ENCODE measurements at regions not wholly inside any gene's neighbourhood (a gene's known extent, or its start where the extent isn't known, plus 50 kb on each side); places are given as distances from the start of the nearest gene placed in this dataset.

GRCh38 chr20:48156521-48156920 is 371.2 kb upstream of the SULF2 start:
- TF ChIP-seq PKNOX1 (IDR thresholded peaks at IDR 0.05), result no peak
- no peak for DNase-seq (ENCODE audit: extremely low spot score)
- ChIA-PET CTCF (no interaction called here), POLR2A (no interaction called here)

GRCh38 chr20:48155268-48155667 is 370.0 kb upstream of the SULF2 start:
- POLR2A ChIA-PET, result no interaction called here
- CTCF ChIA-PET, result no interaction called here
- TF ChIP-seq L3MBTL2 (conservative IDR thresholded peaks at IDR 0.05) (no peak), TARDBP (IDR thresholded peaks at IDR 0.05) (no peak), SP1 (IDR thresholded peaks at IDR 0.05) (no peak), LEF1 (IDR thresholded peaks at IDR 0.05; ENCODE audit: borderline replicate concordance) (no peak), FOXK2 (IDR thresholded peaks at IDR 0.05) (no peak), SUZ12 (IDR thresholded peaks at IDR 0.05) (no peak), ARNT (IDR thresholded peaks at IDR 0.05) (no peak), NFRKB (IDR thresholded peaks at IDR 0.05) (no peak), BHLHE40 (IDR thresholded peaks at IDR 0.05; ENCODE audit: borderline replicate concordance) (no peak), ELF4 (IDR thresholded peaks at IDR 0.05) (no peak)
- no peak for DNase-seq (ENCODE audit: extremely low spot score)

- DNase-seq (ENCODE audit: extremely low spot score), result no peak
- CTCF ChIA-PET, result interaction anchor here (0.6 kb wide), 1 partner anchor 14 kb away, joined by 7 read pairs; no protein-coding TSS in a partner anchor
- TF ChIP-seq FOXA1 (IDR thresholded peaks at IDR 0.05) (no peak), ARNT (IDR thresholded peaks at IDR 0.05) (no peak), ZNF384 (IDR thresholded peaks at IDR 0.05) (no peak), SP1 (IDR thresholded peaks at IDR 0.05) (no peak), ELF4 (IDR thresholded peaks at IDR 0.05) (no peak), FOXM1 (IDR thresholded peaks at IDR 0.05; ENCODE audit: borderline replicate concordance) (no peak)
- POLR2A ChIA-PET, result no interaction called here
Measured at GRCh38 chr20:48154040-48154765, 368.9 kb upstream of the SULF2 start.

- TF ChIP-seq TARDBP (IDR thresholded peaks at IDR 0.05) (no peak), PKNOX1 (IDR thresholded peaks at IDR 0.05) (no peak), FOXM1 (IDR thresholded peaks at IDR 0.05; ENCODE audit: borderline replicate concordance) (no peak), HDGF (IDR thresholded peaks at IDR 0.05; ENCODE audit: borderline replicate concordance) (no peak), SUZ12 (IDR thresholded peaks at IDR 0.05) (no peak), ARNT (IDR thresholded peaks at IDR 0.05) (no peak), FOXA1 (IDR thresholded peaks at IDR 0.05) (no peak)
- DNase-seq (ENCODE audit: extremely low spot score), result no peak
- POLR2A ChIA-PET, result no interaction called here
- CTCF ChIA-PET, result interaction anchor here (0.6 kb wide), 1 partner anchor 14 kb away, joined by 7 read pairs; no protein-coding TSS in a partner anchor
Measured at GRCh38 chr20:48153523-48153922, 368.2 kb upstream of the SULF2 start.

GRCh38 chr20:48153103-48153502 is 367.8 kb upstream of the SULF2 start:
- ChIA-PET POLR2A (interaction anchor here (0.6 kb wide), 1 partner anchor 578 kb away, joined by 3 read pairs; no protein-coding TSS in a partner anchor), CTCF (no interaction called here)
- DNase-seq (ENCODE audit: extremely low spot score), result no peak
- no peak for TF ChIP-seq TARDBP (IDR thresholded peaks at IDR 0.05)
- no peak for TF ChIP-seq FOXM1 (IDR thresholded peaks at IDR 0.05; ENCODE audit: borderline replicate concordance)
- TF ChIP-seq ELF4 (IDR thresholded peaks at IDR 0.05), result no peak
- TF ChIP-seq SUZ12 (IDR thresholded peaks at IDR 0.05), result no peak
- TF ChIP-seq L3MBTL2 (conservative IDR thresholded peaks at IDR 0.05), result no peak
- no peak for TF ChIP-seq CTBP1 (IDR thresholded peaks at IDR 0.05; ENCODE audit: borderline replicate concordance)

- ChIA-PET CTCF (no interaction called here), POLR2A (no interaction called here)
- DNase-seq (ENCODE audit: extremely low spot score), result no peak
- TF ChIP-seq NFRKB (IDR thresholded peaks at IDR 0.05), result no peak
- no peak for TF ChIP-seq FOXK2 (IDR thresholded peaks at IDR 0.05)
- TF ChIP-seq TARDBP (IDR thresholded peaks at IDR 0.05), result no peak
- TF ChIP-seq CTBP1 (IDR thresholded peaks at IDR 0.05; ENCODE audit: borderline replicate concordance), result no peak
- no peak for TF ChIP-seq ARNT (IDR thresholded peaks at IDR 0.05)
- TF ChIP-seq SUZ12 (IDR thresholded peaks at IDR 0.05), result no peak
- no peak for TF ChIP-seq ZNF384 (IDR thresholded peaks at IDR 0.05)
- no peak for TF ChIP-seq FOXA1 (IDR thresholded peaks at IDR 0.05)
- no peak for TF ChIP-seq BHLHE40 (IDR thresholded peaks at IDR 0.05; ENCODE audit: borderline replicate concordance)
- TF ChIP-seq HDGF (IDR thresholded peaks at IDR 0.05; ENCODE audit: borderline replicate concordance), result no peak
- no peak for TF ChIP-seq PKNOX1 (IDR thresholded peaks at IDR 0.05)
- TF ChIP-seq SP1 (IDR thresholded peaks at IDR 0.05), result no peak
- no peak for TF ChIP-seq ELF4 (IDR thresholded peaks at IDR 0.05)
- TF ChIP-seq FOXM1 (IDR thresholded peaks at IDR 0.05; ENCODE audit: borderline replicate concordance), result no peak
- no peak for TF ChIP-seq L3MBTL2 (conservative IDR thresholded peaks at IDR 0.05)
- no peak for TF ChIP-seq LEF1 (IDR thresholded peaks at IDR 0.05; ENCODE audit: borderline replicate concordance)
Measured at GRCh38 chr20:48150568-48150967, 365.3 kb upstream of the SULF2 start.

GRCh38 chr20:48149902-48150301 is 364.6 kb upstream of the SULF2 start:
- CTCF ChIA-PET, result no interaction called here
- POLR2A ChIA-PET, result no interaction called here
- peak; percentile 59 for DNase-seq (ENCODE audit: extremely low spot score)
- TF ChIP-seq CTBP1 (IDR thresholded peaks at IDR 0.05; ENCODE audit: borderline replicate concordance) (peak; percentile 83; the same call in 1 of the 2 replicates), L3MBTL2 (conservative IDR thresholded peaks at IDR 0.05) (no peak), PKNOX1 (IDR thresholded peaks at IDR 0.05) (peak; percentile 96), LEF1 (IDR thresholded peaks at IDR 0.05; ENCODE audit: borderline replicate concordance) (peak; percentile 15; the same call in 1 of the 2 replicates), ARNT (IDR thresholded peaks at IDR 0.05) (no peak)

Data from HEK293T (cell line).